Skeletal muscle cell (primary cell): ENCODE measurements at regions not wholly inside any gene's neighbourhood (a gene's known extent, or its start where the extent isn't known, plus 50 kb on each side); places are given as distances from the start of the nearest gene placed in this dataset.
A peak's percentile ranks its signal among the peaks of the same experiment; 100 is the strongest.
"Not testable (repeated sequence)": the region's sequence is repeated elsewhere in the genome, so short reads cannot be mapped to it uniquely, and the experiment has no call there.

ENCODE experiments used
- DNase-seq: peaks from one replicate; pipeline ENCODE4 v3.0.0-alpha.2; 2010; ENCODE audit warnings: low read depth
- H3K4me3 ChIP-seq: 2 replicates; pipeline ENCODE4 v1.5.1; 2011; ENCODE audit warnings: low read depth, mild to moderate bottlenecking, control low read depth, low read length, moderate library complexity

GRCh38 chr2:234178330-234179030 lies 128.0 kb downstream of the SPP2 start:
- DNase-seq, result no peak
- no peak overlapping the region for H3K4me3 ChIP-seq

- no peak overlapping the region for H3K4me3 ChIP-seq
- DNase-seq, result no peak
Observed at GRCh38 chr2:234175649-234176048, 125.1 kb downstream of the SPP2 start.

- no peak for DNase-seq
- H3K4me3 ChIP-seq, result no peak overlapping the region
Observed at GRCh38 chr2:234174742-234175141, 124.2 kb downstream of the SPP2 start.

- no peak for DNase-seq
- H3K4me3 ChIP-seq, result no peak overlapping the region
Observed at GRCh38 chr2:234172532-234172931, 122.0 kb downstream of the SPP2 start.

GRCh38 chr2:234172066-234172465 lies 121.6 kb downstream of the SPP2 start:
- H3K4me3 ChIP-seq, result no peak overlapping the region
- no peak for DNase-seq

- DNase-seq, result no peak
- H3K4me3 ChIP-seq, result no peak overlapping the region
Observed at GRCh38 chr2:234171666-234172065, 121.2 kb downstream of the SPP2 start.

- H3K4me3 ChIP-seq, result no peak overlapping the region
- no peak for DNase-seq
Observed at GRCh38 chr2:234169674-234170073, 119.2 kb downstream of the SPP2 start.

- not testable (repeated sequence) for H3K4me3 ChIP-seq
- peak; percentile 62 for DNase-seq
Observed at GRCh38 chr2:234168605-234169570, 118.4 kb downstream of the SPP2 start.

- DNase-seq, result no peak
- H3K4me3 ChIP-seq, result no peak overlapping the region
Observed at GRCh38 chr2:234166531-234166930, 116.0 kb downstream of the SPP2 start.

- peak; percentile 49 for DNase-seq
Observed at GRCh38 chr2:234165421-234165820, 114.9 kb downstream of the SPP2 start.

GRCh38 chr2:234164493-234165413 lies 114.3 kb downstream of the SPP2 start:
- no peak for DNase-seq
- no peak overlapping the region for H3K4me3 ChIP-seq

More at GRCh38 chr2:234165421-234165820, 114.9 kb downstream of the SPP2 start:
- no peak overlapping the region for H3K4me3 ChIP-seq

GRCh38 chr2:234163510-234164045 lies 113.1 kb downstream of the SPP2 start:
- no peak overlapping the region for H3K4me3 ChIP-seq

GRCh38 chr2:234162861-234163260 lies 112.4 kb downstream of the SPP2 start:
- DNase-seq, result no peak
- H3K4me3 ChIP-seq, result no peak overlapping the region

More at GRCh38 chr2:234163510-234164045, 113.1 kb downstream of the SPP2 start:
- DNase-seq, result no peak

GRCh38 chr2:234161932-234162331 lies 111.4 kb downstream of the SPP2 start:
- H3K4me3 ChIP-seq, result no peak overlapping the region
- no peak for DNase-seq

- H3K4me3 ChIP-seq, result no peak overlapping the region
- DNase-seq, result no peak
Observed at GRCh38 chr2:234158812-234159211, 108.3 kb downstream of the SPP2 start.

- H3K4me3 ChIP-seq, result no peak overlapping the region
- no peak for DNase-seq
Observed at GRCh38 chr2:234157817-234158588, 107.5 kb downstream of the SPP2 start.

GRCh38 chr2:234156326-234156725 lies 105.8 kb downstream of the SPP2 start:
- no peak overlapping the region for H3K4me3 ChIP-seq
- no peak for DNase-seq

GRCh38 chr2:234152835-234153234 lies 102.3 kb downstream of the SPP2 start:
- not testable (repeated sequence) for H3K4me3 ChIP-seq, DNase-seq
